Type B pancreatic cell (in vitro differentiated cells): ENCODE measurements at regions not wholly inside any gene's neighbourhood (a gene's known extent, or its start where the extent isn't known, plus 50 kb on each side); places are given as distances from the start of the nearest gene placed in this dataset.

Experiments
- DNase-seq: peaks from one replicate; pipeline ENCODE4 v3.0.0; 2021; ENCODE audit warnings: mixed read lengths; ENCODE audit not compliant: unreplicated experiment; ENCODE audit errors: extremely low spot score
- H3K27ac Mint-ChIP-seq: 2 replicates; pipeline ENCODE4 v1.8.0; 2021; ENCODE audit warnings: mild to moderate bottlenecking, mixed read lengths
- H3K27me3 Mint-ChIP-seq: 2 replicates; pipeline ENCODE4 v1.8.0; 2021; ENCODE audit warnings: mixed read lengths
- H3K36me3 Mint-ChIP-seq: 2 replicates; pipeline ENCODE4 v1.8.0; 2021; ENCODE audit warnings: mixed read lengths
- H3K4me1 Mint-ChIP-seq: one replicate; pipeline ENCODE4 v1.8.0; 2021; ENCODE audit warnings: mixed read lengths; ENCODE audit not compliant: unreplicated experiment
- H3K4me3 Mint-ChIP-seq: 2 replicates; pipeline ENCODE4 v1.8.0; 2021; ENCODE audit warnings: mild to moderate bottlenecking, mixed read lengths
- H3K9me3 Mint-ChIP-seq: 2 replicates; pipeline ENCODE4 v1.8.0; 2021; ENCODE audit warnings: mixed read lengths
- TF ChIP-seq, protein P1 (sequence below): fragments of 200-600 bp; sonication (generic); conservative IDR thresholded peaks from 2 replicates; pipeline ENCODE4 v1.5.0; 2021; ENCODE audit warnings: antibody characterized with exemption, mild to moderate bottlenecking

DNA sequence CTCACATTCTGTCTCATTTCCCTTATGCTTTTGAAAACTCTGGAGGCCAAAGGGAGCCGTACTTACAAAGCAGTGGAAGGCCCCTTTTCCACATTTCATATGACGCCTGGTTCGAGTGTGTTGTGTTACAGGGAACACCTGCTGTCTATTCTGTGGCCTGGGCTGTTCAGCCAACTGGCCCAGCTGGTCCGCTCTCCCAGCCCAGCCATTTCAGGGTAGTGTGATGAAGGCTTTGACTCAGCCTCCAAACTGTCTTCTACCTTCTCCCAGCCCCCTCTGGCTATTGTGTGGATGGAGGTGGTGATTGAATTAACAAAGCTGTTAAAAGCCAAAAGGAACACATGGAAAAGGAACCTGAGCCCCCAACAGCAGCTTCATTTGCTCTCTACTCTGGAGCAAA, 233.8 kb downstream of the ICOS start:
- H3K4me3 Mint-ChIP-seq = no peak overlapping the region
- no peak overlapping the region for H3K27ac Mint-ChIP-seq
- no peak for DNase-seq

DNA sequence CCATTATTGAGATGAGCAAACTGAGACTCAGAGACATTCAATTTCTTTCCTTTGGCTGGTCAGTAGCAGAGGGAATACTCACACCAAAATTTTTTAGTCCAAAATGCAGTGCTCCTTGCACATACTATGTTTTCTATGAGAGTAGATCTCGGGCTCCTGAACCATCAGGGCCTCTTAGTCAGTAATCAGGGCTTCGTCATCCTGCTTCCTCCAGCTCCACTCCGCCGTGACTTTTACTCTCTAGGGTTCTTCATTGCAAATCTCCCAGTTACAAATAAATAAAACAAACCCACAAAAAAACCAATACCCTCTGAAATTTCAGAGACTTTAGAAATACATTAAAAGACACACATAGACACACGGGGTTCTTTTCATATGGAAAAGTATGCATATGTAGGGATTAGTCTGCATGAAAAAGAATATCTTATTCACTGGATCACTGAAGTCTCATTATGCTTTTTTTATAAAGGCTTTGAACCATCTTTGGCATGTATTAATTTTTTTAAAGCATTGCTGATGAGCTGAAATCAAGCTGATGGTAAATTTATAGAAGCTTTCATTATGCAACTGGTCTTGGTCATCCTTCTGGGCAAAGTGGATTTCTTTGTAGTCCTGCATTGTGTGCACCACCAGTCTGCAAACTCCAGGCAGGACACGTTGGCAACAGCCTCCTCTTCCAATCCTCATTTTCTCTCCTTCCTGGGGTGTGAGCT, 235.0 kb downstream of the ICOS start:
- TF ChIP-seq, protein P1, sequence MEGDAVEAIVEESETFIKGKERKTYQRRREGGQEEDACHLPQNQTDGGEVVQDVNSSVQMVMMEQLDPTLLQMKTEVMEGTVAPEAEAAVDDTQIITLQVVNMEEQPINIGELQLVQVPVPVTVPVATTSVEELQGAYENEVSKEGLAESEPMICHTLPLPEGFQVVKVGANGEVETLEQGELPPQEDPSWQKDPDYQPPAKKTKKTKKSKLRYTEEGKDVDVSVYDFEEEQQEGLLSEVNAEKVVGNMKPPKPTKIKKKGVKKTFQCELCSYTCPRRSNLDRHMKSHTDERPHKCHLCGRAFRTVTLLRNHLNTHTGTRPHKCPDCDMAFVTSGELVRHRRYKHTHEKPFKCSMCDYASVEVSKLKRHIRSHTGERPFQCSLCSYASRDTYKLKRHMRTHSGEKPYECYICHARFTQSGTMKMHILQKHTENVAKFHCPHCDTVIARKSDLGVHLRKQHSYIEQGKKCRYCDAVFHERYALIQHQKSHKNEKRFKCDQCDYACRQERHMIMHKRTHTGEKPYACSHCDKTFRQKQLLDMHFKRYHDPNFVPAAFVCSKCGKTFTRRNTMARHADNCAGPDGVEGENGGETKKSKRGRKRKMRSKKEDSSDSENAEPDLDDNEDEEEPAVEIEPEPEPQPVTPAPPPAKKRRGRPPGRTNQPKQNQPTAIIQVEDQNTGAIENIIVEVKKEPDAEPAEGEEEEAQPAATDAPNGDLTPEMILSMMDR = no peak
- Mint-ChIP-seq H3K27ac (no peak overlapping the region), H3K9me3 (no peaks in the 10 kb centered on the region), H3K4me1 (no peaks in the 10 kb centered on the region), H3K4me3 (no peak overlapping the region), H3K36me3 (no peaks in the 10 kb centered on the region), H3K27me3 (no peaks in the 10 kb centered on the region)
- DNase-seq = no peak

More for the DNA sequence above, 233.8 kb downstream of the ICOS start:
- TF ChIP-seq, protein P1 = no peak
- Mint-ChIP-seq H3K27me3 (no peaks in the 10 kb centered on the region), H3K4me1 (no peaks in the 10 kb centered on the region), H3K9me3 (no peaks in the 10 kb centered on the region), H3K36me3 (no peaks in the 10 kb centered on the region)

DNA sequence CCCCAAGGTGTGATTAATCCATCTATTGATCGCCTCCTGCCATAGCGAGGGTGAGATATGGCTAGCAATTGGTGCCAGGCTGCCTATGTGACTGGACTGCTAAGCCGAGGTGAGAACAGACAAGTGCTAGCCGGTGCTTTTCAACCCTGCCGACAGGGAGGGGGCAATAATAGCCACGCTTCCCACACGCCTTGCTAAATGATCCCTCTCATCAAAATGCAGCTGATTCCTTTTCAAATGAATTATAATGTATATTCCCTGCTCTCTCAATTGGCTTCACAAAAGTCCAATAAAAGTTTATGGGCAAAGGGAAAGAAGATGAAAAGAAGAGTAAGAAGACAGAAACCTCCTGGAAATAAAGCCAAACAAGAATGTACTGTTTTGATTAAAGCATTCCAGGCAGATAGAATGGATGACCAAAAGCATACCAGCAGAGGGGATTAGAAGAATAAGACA, 235.6 kb downstream of the ICOS start:
- Mint-ChIP-seq H3K4me1 (no peaks in the 10 kb centered on the region), H3K36me3 (no peaks in the 10 kb centered on the region), H3K27ac (no peak overlapping the region), H3K4me3 (no peak overlapping the region), H3K27me3 (no peaks in the 10 kb centered on the region), H3K9me3 (no peaks in the 10 kb centered on the region)
- no peak for DNase-seq
- TF ChIP-seq, protein P1 = no peak

DNA sequence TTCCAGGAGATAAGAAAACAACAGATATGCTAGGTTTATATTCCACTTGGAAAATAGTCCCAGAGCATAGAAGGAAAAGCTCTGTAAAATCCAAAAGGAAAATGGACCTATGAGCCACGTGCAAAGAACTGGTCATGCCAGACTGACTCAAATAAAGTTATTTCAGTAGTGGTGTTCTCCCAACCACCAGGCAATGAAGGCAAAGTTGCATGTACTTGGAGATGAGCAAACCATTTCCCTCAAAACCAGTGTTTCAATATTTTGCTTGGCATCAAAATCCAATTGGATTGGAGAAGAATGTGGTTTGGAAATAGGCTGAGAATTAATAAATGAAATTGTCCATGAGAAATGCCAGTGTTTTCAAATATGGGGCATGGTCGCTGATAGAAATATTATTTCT, 237.5 kb downstream of the ICOS start:
- no peaks in the 10 kb centered on the region for H3K27me3 Mint-ChIP-seq
- no peak overlapping the region for H3K27ac Mint-ChIP-seq
- no peaks in the 10 kb centered on the region for H3K4me1 Mint-ChIP-seq
- TF ChIP-seq, protein P1 = no peak
- H3K9me3 Mint-ChIP-seq = peaks cover 5% of the 10 kb centered on the region
- no peak overlapping the region for H3K4me3 Mint-ChIP-seq
- DNase-seq = no peak
- no peaks in the 10 kb centered on the region for H3K36me3 Mint-ChIP-seq

DNA sequence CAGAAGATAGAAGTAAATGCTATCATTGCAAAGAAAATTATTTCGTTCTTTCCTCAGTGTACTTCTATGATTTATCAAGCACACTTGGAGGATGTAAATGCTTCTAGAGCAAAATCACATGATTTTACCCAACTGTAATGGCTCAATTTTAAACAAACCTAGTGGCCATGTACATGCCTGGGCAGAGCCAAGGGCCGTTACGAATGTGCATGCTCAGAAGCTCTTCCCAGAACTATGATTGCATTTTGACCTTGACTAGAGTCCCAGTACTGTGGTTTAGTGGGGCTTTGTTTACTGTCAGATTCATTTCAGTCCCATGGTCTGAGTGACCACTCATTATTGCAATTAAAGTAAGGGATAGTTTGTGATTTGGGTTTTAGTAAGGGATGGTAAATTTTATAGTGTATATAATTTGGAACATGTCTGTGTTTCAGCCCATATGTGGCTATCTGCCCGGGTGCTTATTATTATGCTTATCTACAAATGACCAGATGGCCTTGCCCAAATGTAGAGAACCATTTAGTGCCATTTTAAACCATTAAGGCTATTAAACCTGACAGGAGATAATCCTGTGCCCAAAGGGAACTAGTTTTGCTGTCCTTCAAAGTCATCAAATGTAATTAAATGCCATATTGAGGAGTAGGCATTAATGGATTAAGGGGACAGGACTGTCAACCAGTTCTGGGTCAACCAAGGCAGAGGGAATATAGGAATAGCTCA, 239.1 kb downstream of the ICOS start:
- Mint-ChIP-seq H3K36me3 (no peaks in the 10 kb centered on the region), H3K27ac (no peak overlapping the region), H3K4me3 (no peak overlapping the region), H3K27me3 (no peaks in the 10 kb centered on the region), H3K9me3 (peaks cover 5% of the 10 kb centered on the region), H3K4me1 (peaks cover 4% of the 10 kb centered on the region)
- TF ChIP-seq, protein P1 = no peak
- DNase-seq = no peak
